Neural cell (in vitro differentiated cells): ENCODE measurements at regions not wholly inside any gene's neighbourhood (a gene's known extent, or its start where the extent isn't known, plus 50 kb on each side); places are given as distances from the start of the nearest gene placed in this dataset.

Source experiments
- EP300 ChIP-seq: fragments of 450-650 bp; conservative IDR thresholded peaks from 2 replicates; pipeline ENCODE4 v1.6.1; 2014; ENCODE audit warnings: antibody characterized with exemption, mild to moderate bottlenecking, moderate library complexity; ENCODE audit not compliant: poor library complexity, severe bottlenecking
- POLR2AphosphoS5 ChIP-seq: IDR thresholded peaks from 2 replicates; pipeline ENCODE4 v1.6.1; 2012

- TF ChIP-seq EP300 (no peak), POLR2AphosphoS5 (no peak)
Observed at GRCh38 chr3:117556646-117557407, 847.2 kb downstream of the TUSC7 start.
